ELR (cell line): ENCODE measurements at regions not wholly inside any gene's neighbourhood (a gene's known extent, or its start where the extent isn't known, plus 50 kb on each side); places are given as distances from the start of the nearest gene placed in this dataset.

Experiments used
- DNase-seq: peaks from one replicate; pipeline ENCODE4 v3.0.0-alpha.2; 2015; ENCODE audit warnings: low read depth

DNA sequence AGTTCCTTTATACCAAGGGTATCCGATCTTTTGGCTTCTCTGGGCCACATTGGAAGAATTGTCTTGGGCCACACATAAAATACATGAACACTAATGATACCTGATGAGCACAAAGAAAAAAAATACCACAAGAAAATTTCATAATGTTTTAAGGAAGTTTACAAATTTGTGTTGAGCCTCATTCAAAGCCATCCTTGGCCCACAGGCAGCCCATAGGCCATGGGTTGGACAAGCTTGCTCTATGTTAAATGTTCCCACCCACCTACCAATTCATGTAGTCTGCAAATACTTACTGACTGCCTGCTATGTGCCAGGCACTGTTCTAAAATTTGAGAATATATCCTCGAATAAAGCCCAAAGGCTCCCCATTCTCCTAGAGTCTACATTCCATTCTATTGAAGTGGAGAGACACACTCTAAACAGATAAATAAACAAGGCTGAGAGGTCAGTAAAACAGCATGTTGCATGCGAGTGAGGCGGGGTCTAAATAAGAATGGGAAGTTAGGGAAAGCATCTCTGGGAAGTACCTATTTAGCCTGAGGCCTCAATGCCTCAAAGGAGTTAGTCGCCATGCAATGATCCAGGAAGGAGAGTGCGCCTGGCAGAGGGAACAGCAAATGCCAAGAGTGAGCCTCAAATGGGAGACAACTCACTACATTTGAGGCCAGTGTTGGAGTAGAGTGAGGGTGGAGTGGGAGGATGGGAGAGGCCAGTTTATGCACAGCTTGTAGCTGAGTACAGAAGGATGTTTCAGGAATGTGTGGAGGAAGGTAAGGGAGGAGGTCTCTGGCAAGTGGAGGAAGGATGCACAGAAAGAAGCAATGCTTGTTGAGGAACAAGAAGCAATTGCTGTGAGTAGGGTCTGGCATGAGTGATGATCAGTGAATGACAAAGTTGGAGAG is 52.5 kb upstream of the CLDN10 start:
- peak; percentile 47 for DNase-seq

DNA sequence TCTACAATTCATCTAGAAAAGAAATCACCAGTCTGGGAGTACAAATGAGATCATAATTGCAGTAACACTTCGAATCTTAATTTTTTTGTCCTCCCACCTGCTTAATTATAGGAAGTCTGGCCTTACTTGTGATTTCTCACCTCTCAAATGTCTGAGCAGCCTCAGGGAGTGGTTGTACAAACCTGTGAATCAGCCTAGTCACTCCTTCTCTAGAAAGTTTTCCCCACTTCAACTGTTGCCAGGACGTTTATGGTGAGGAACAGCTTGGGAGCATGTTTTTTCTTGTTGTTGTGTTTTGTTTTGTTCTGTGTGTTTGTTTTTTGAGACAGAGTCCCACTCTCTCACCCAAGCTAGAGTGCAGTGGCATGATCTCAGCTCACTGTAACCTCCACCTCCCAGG is 50.3 kb upstream of the CLDN10 start:
- DNase-seq, result no peak
